Astrocyte (in vitro differentiated cells and primary cell): ENCODE measurements at regions not wholly inside any gene's neighbourhood (a gene's known extent, or its start where the extent isn't known, plus 50 kb on each side); places are given as distances from the start of the nearest gene placed in this dataset.

ENCODE experiments used
- DNase-seq: peaks from one replicate; pipeline ENCODE4 v3.0.0-alpha.2; 2010; ENCODE audit warnings: low read depth
- FAIRE-seq: peaks from 2 replicates; lab custom pipeline; 2011; peaks lifted over from hg19 to GRCh38; lab: Jason Lieb, UNC
- H2AFZ ChIP-seq: 2 replicates; pipeline ENCODE4 v1.6.0; 2012; ENCODE audit warnings: low read depth, low read length, inconsistent platforms
- H3K27ac ChIP-seq: 2 replicates; pipeline ENCODE4 v1.5.1; 2011; ENCODE audit warnings: low read depth, low read length, inconsistent platforms
- H3K27me3 ChIP-seq: 2 replicates; pipeline ENCODE4 v1.6.0; 2011; ENCODE audit warnings: low read length, inconsistent platforms; ENCODE audit not compliant: insufficient read depth
- H3K36me3 ChIP-seq: 2 replicates; pipeline ENCODE4 v1.5.1; 2011; ENCODE audit warnings: low read length, inconsistent platforms; ENCODE audit not compliant: insufficient read depth
- H3K4me1 ChIP-seq: 2 replicates; pipeline ENCODE4 v1.5.1; 2011; ENCODE audit warnings: low read length, inconsistent platforms; ENCODE audit not compliant: insufficient read depth
- H3K4me2 ChIP-seq: 2 replicates; pipeline ENCODE4 v1.6.0; 2012; ENCODE audit warnings: low read length, inconsistent platforms
- H3K4me3 ChIP-seq: 2 replicates; pipeline ENCODE4 v1.5.1; 2011; ENCODE audit warnings: low read depth, mild to moderate bottlenecking, low read length, inconsistent platforms; ENCODE audit not compliant: insufficient read depth
- H3K79me2 ChIP-seq: 2 replicates; pipeline ENCODE4 v1.6.0; 2012; ENCODE audit warnings: mild to moderate bottlenecking, low read length, inconsistent platforms; ENCODE audit not compliant: insufficient read depth
- H3K9ac ChIP-seq: 2 replicates; pipeline ENCODE4 v1.6.0; 2012; ENCODE audit warnings: mild to moderate bottlenecking, low read length, inconsistent platforms
- H3K9me3 ChIP-seq: 2 replicates; pipeline ENCODE4 v1.5.1; 2012; ENCODE audit warnings: low read depth, mild to moderate bottlenecking, low read length, inconsistent platforms; ENCODE audit not compliant: insufficient read depth
- H4K20me1 ChIP-seq: 2 replicates; pipeline ENCODE4 v1.6.0; 2012; ENCODE audit warnings: low read length, inconsistent platforms; ENCODE audit not compliant: insufficient read depth
- H3K27ac Mint-ChIP-seq: one replicate; pipeline ENCODE4 v1.8.0; 2021; ENCODE audit warnings: mild to moderate bottlenecking, mixed read lengths; ENCODE audit not compliant: unreplicated experiment
- H3K27me3 Mint-ChIP-seq: one replicate; pipeline ENCODE4 v1.8.0; 2021; ENCODE audit warnings: low read depth, mixed read lengths; ENCODE audit not compliant: unreplicated experiment
- H3K36me3 Mint-ChIP-seq: one replicate; pipeline ENCODE4 v1.8.0; 2021; ENCODE audit warnings: low read depth, mixed read lengths; ENCODE audit not compliant: unreplicated experiment
- H3K4me1 Mint-ChIP-seq: one replicate; pipeline ENCODE4 v1.8.0; 2021; ENCODE audit warnings: low read depth, mixed read lengths; ENCODE audit not compliant: unreplicated experiment
- H3K4me3 Mint-ChIP-seq: one replicate; pipeline ENCODE4 v1.8.0; 2021; ENCODE audit warnings: mild to moderate bottlenecking, moderate library complexity, mixed read lengths; ENCODE audit not compliant: unreplicated experiment
- H3K9me3 Mint-ChIP-seq: one replicate; pipeline ENCODE4 v1.8.0; 2021; ENCODE audit warnings: mild to moderate bottlenecking, mixed read lengths; ENCODE audit not compliant: unreplicated experiment
- EZH2 ChIP-seq: IDR thresholded peaks from 2 replicates; pipeline ENCODE4 v1.6.1; 2012; ENCODE audit warnings: mild to moderate bottlenecking, low read length, inconsistent platforms; ENCODE audit not compliant: insufficient read depth
- TF ChIP-seq, protein P1 (sequence below): IDR thresholded peaks from 2 replicates; pipeline ENCODE4 v1.5.1; 2011; ENCODE audit warnings: low read depth, mild to moderate bottlenecking, inconsistent platforms, low read length, moderate library complexity; ENCODE audit not compliant: insufficient read depth

DNA sequence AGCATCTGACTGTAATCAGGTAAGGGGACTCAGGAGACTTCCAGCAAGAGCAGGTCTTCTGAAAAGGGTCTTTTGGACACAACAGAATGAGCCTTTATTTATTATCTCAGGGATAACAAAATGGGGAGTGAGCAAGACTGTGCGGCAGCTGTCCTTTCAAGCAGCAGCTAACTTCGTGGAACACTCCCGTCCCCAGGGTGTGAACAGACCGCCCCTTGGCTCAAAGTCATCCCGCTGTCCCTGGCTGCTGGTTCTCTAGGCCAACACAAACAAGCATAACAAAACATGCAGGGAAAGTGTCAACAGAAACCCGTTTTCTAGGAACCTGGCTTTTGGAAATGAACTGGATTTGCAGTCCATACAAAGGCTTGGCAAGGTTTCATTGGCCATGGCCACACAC, 787.9 kb upstream of the FANCL start:
- Histone ChIP-seq H3K79me2 (no peaks in the 10 kb centered on the region), H3K36me3 (no peaks in the 10 kb centered on the region), H3K4me2 (no peak overlapping the region), H3K27ac (no peak overlapping the region), H2AFZ (no peak overlapping the region), H3K9me3 (no peaks in the 10 kb centered on the region), H4K20me1 (no peaks in the 10 kb centered on the region), H3K27me3 (no peaks in the 10 kb centered on the region), H3K9ac (no peak overlapping the region), H3K4me1 (no peaks in the 10 kb centered on the region), H3K4me3 (no peak overlapping the region)
- TF ChIP-seq, protein P1, sequence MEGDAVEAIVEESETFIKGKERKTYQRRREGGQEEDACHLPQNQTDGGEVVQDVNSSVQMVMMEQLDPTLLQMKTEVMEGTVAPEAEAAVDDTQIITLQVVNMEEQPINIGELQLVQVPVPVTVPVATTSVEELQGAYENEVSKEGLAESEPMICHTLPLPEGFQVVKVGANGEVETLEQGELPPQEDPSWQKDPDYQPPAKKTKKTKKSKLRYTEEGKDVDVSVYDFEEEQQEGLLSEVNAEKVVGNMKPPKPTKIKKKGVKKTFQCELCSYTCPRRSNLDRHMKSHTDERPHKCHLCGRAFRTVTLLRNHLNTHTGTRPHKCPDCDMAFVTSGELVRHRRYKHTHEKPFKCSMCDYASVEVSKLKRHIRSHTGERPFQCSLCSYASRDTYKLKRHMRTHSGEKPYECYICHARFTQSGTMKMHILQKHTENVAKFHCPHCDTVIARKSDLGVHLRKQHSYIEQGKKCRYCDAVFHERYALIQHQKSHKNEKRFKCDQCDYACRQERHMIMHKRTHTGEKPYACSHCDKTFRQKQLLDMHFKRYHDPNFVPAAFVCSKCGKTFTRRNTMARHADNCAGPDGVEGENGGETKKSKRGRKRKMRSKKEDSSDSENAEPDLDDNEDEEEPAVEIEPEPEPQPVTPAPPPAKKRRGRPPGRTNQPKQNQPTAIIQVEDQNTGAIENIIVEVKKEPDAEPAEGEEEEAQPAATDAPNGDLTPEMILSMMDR: no peak
- no peak for TF ChIP-seq EZH2
- Mint-ChIP-seq H3K9me3 (no peaks in the 10 kb centered on the region), H3K36me3 (no peaks in the 10 kb centered on the region), H3K4me1 (no peaks in the 10 kb centered on the region), H3K27ac (no peak overlapping the region), H3K4me3 (no peak overlapping the region), H3K27me3 (peaks cover 9% of the 10 kb centered on the region)
- DNase-seq: no peak
- no peak for FAIRE-seq

DNA sequence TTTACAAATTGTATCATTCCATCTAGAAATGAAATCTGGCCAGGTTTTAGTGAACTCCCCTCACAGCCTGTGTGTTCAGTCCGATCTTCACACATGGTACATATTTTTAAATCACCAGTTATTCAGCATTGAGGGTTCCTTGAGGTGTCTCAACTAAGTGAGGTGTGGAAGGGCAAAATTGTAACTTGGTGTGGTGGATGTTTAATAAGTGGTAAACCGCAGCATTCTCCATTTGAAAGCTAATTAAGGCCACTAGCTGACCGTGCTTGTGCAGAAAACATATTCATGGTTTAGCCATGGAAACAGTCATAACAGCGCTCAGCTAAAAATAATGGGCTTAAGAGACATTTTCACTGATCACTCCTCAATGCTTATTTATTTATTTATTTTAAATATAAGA, 786.2 kb upstream of the FANCL start:
- Histone ChIP-seq H3K27me3 (no peaks in the 10 kb centered on the region), H3K4me2 (no peak overlapping the region), H4K20me1 (no peaks in the 10 kb centered on the region), H3K27ac (no peak overlapping the region), H3K4me3 (no peak overlapping the region), H3K9me3 (no peaks in the 10 kb centered on the region), H3K9ac (no peak overlapping the region), H3K4me1 (no peaks in the 10 kb centered on the region), H3K36me3 (no peaks in the 10 kb centered on the region), H3K79me2 (no peaks in the 10 kb centered on the region), H2AFZ (no peak overlapping the region)
- Mint-ChIP-seq H3K9me3 (no peaks in the 10 kb centered on the region), H3K4me3 (no peak overlapping the region), H3K27me3 (peaks cover 9% of the 10 kb centered on the region), H3K36me3 (no peaks in the 10 kb centered on the region), H3K27ac (no peak overlapping the region), H3K4me1 (no peaks in the 10 kb centered on the region)
- TF ChIP-seq EZH2: no peak
- TF ChIP-seq, protein P1: no peak
- DNase-seq (no peak), FAIRE-seq (no peak)

DNA sequence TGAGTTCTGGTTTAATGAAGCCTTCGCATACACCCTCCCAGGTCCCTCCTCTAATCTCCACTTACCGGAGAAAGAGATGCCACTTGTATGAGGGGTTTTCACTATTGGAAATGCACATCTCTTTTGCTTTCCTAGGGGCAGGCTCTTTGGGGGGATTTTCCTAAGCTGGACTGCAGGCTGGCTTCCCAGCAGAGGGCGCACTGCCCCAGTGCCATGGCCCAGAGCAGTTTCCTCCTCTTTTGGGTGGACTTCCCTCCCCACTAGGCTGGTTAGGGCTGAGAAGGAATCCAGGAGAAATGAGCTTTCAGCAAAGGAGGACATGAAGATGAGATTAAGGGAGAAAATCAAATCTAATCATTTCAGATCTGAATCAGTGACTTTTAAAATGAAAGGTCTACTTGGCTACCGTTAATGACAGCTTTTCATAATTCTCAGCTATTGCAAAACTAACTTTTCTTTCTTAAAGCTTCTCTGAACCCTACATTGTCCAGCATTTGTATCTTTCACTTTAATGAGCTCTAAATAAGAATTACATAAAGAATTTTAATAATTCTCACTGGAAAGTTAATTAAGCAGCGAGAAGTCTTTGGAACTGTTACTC, 784.1 kb upstream of the FANCL start:
- H3K4me2 ChIP-seq: no peak overlapping the region
- H3K36me3 ChIP-seq: no peaks in the 10 kb centered on the region
- FAIRE-seq: no peak
- H3K27me3 Mint-ChIP-seq: no peaks in the 10 kb centered on the region
- no peaks in the 10 kb centered on the region for H3K9me3 Mint-ChIP-seq
- no peaks in the 10 kb centered on the region for H3K4me1 Mint-ChIP-seq
- no peaks in the 10 kb centered on the region for H4K20me1 ChIP-seq
- no peaks in the 10 kb centered on the region for H3K4me1 ChIP-seq
- no peaks in the 10 kb centered on the region for H3K79me2 ChIP-seq
- no peak overlapping the region for H2AFZ ChIP-seq
- TF ChIP-seq, protein P1: peak; percentile 66
- TF ChIP-seq EZH2: no peak
- H3K27ac Mint-ChIP-seq: no peak overlapping the region
- no peak for DNase-seq
- peaks cover 4% of the 10 kb centered on the region for H3K27me3 ChIP-seq
- no peak overlapping the region for H3K27ac ChIP-seq
- no peaks in the 10 kb centered on the region for H3K36me3 Mint-ChIP-seq
- no peaks in the 10 kb centered on the region for H3K9me3 ChIP-seq
- H3K9ac ChIP-seq: no peak overlapping the region
- H3K4me3 ChIP-seq: no peak overlapping the region
- no peak overlapping the region for H3K4me3 Mint-ChIP-seq
